GM18951 (cell line): ENCODE measurements at regions not wholly inside any gene's neighbourhood (a gene's known extent, or its start where the extent isn't known, plus 50 kb on each side); places are given as distances from the start of the nearest gene placed in this dataset.

Experiments used
- POLR2A ChIP-seq: IDR thresholded peaks from 4 replicates; pipeline ENCODE4 v1.6.1; 2011; ENCODE audit warnings: mild to moderate bottlenecking; ENCODE audit not compliant: insufficient read length, insufficient read depth; ENCODE audit errors: extremely low read depth
- in situ Hi-C: fragments of 300-500 bp; cut with MboI; formaldehyde crosslinking; loops from one replicate; pipeline ENCODE4 v1.12.0; 2022; ENCODE audit warnings: low sequenced_read_pairs, mixed read lengths, inconsistent platforms; ENCODE audit not compliant: unreplicated experiment

- in situ Hi-C loops: no loop called here
- no peak for TF ChIP-seq POLR2A
Measured at GRCh38 chr3:168417016-168417415, 321.3 kb upstream of the GOLIM4 start.

- in situ Hi-C loops: no loop called here
- no peak for TF ChIP-seq POLR2A
Measured at GRCh38 chr3:168416446-168416845, 320.7 kb upstream of the GOLIM4 start.

- in situ Hi-C loops: no loop called here
- TF ChIP-seq POLR2A: no peak
Measured at GRCh38 chr3:168414149-168414548, 318.4 kb upstream of the GOLIM4 start.

- no peak for TF ChIP-seq POLR2A
- in situ Hi-C loops: no loop called here
Measured at GRCh38 chr3:168407381-168407780, 311.7 kb upstream of the GOLIM4 start.

- in situ Hi-C loops: no loop called here
- TF ChIP-seq POLR2A: no peak
Measured at GRCh38 chr3:168405288-168405687, 309.6 kb upstream of the GOLIM4 start.

GRCh38 chr3:168398371-168399025 is 302.8 kb upstream of the GOLIM4 start:
- in situ Hi-C loops: no loop called here

GRCh38 chr3:168396861-168397260 is 301.1 kb upstream of the GOLIM4 start:
- in situ Hi-C loops: no loop called here
- no peak for TF ChIP-seq POLR2A

More at GRCh38 chr3:168398371-168399025, 302.8 kb upstream of the GOLIM4 start:
- no peak for TF ChIP-seq POLR2A

GRCh38 chr3:168395551-168395950 is 299.8 kb upstream of the GOLIM4 start:
- TF ChIP-seq POLR2A: no peak
- in situ Hi-C loops: no loop called here

GRCh38 chr3:168394439-168394838 is 298.7 kb upstream of the GOLIM4 start:
- no peak for TF ChIP-seq POLR2A
- in situ Hi-C loops: no loop called here

- in situ Hi-C loops: no loop called here
- no peak for TF ChIP-seq POLR2A
Measured at GRCh38 chr3:168386301-168386700, 290.6 kb upstream of the GOLIM4 start.

- in situ Hi-C loops: no loop called here
- no peak for TF ChIP-seq POLR2A
Measured at GRCh38 chr3:168384990-168385389, 289.3 kb upstream of the GOLIM4 start.

- no peak for TF ChIP-seq POLR2A
- in situ Hi-C loops: no loop called here
Measured at GRCh38 chr3:168383573-168383972, 287.8 kb upstream of the GOLIM4 start.

- in situ Hi-C loops: no loop called here
- no peak for TF ChIP-seq POLR2A
Measured at GRCh38 chr3:168371846-168372245, 276.1 kb upstream of the GOLIM4 start.

GRCh38 chr3:168364967-168365366 is 269.2 kb upstream of the GOLIM4 start:
- in situ Hi-C loops: no loop called here
- TF ChIP-seq POLR2A: no peak
